WERI-Rb-1 (cell line): ENCODE measurements at regions not wholly inside any gene's neighbourhood (a gene's known extent, or its start where the extent isn't known, plus 50 kb on each side); places are given as distances from the start of the nearest gene placed in this dataset.

Source experiments
- DNase-seq: peaks from one replicate; pipeline ENCODE4 v3.0.0-alpha.2; 2020
- H3K27ac ChIP-seq: fragments of 250-450 bp; sonication (Bioruptor Pico); 2 replicates; pipeline ENCODE4 v1.5.1; 2020; ENCODE audit warnings: mild to moderate bottlenecking, moderate library complexity
- H3K27me3 ChIP-seq: fragments of 250-450 bp; sonication (Bioruptor Pico); 2 replicates; pipeline ENCODE4 v1.5.1; 2021; ENCODE audit warnings: mild to moderate bottlenecking, low read depth, moderate library complexity; ENCODE audit not compliant: insufficient read depth, severe bottlenecking
- H3K36me3 ChIP-seq: fragments of 250-450 bp; sonication (Bioruptor Pico); 2 replicates; pipeline ENCODE4 v1.5.1; 2020; ENCODE audit warnings: mild to moderate bottlenecking, moderate library complexity
- H3K4me3 ChIP-seq: 2 replicates; pipeline ENCODE4 v1.5.1; 2011; ENCODE audit warnings: low read depth, mild to moderate bottlenecking, control low read depth, low read length
- H3K9me3 ChIP-seq: fragments of 250-450 bp; sonication (Bioruptor Pico); 2 replicates; pipeline ENCODE4 v1.5.1; 2021; ENCODE audit warnings: mild to moderate bottlenecking, moderate library complexity; ENCODE audit not compliant: severe bottlenecking
- CTCF ChIP-seq: IDR thresholded peaks from 2 replicates; pipeline ENCODE4 v1.5.1; 2011; ENCODE audit warnings: low read depth, mild to moderate bottlenecking, control low read depth, inconsistent platforms, low read length

- no peak overlapping the region for H3K27ac ChIP-seq
- H3K9me3 ChIP-seq, result no peaks in the 10 kb centered on the region
- no peak overlapping the region for H3K4me3 ChIP-seq
- no peak for TF ChIP-seq CTCF
- H3K36me3 ChIP-seq, result no peaks in the 10 kb centered on the region
- no peak for DNase-seq
- H3K27me3 ChIP-seq, result no peaks in the 10 kb centered on the region
Observed at GRCh38 chr12:118827047-118827446, 154.3 kb upstream of the SRRM4 start.

DNA sequence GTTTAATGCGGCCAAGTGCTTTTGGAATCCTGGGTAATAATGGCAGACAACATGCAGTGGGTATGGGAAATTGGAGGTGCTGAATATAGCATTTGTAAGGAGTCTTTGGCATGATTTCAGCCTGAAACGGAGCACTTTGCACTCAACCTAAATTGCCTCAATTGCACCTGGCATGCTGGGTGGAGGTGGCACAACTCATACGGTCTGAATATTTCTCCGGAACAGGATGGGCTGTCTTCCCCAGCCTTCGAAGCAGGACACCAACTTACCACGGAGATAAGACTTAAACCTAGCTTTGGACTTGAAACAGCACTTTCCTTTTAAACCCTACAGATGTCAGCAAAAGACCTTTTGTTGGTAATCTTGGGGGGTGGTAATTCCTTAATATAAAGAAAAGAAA, 153.7 kb upstream of the SRRM4 start:
- Histone ChIP-seq H3K9me3 (no peaks in the 10 kb centered on the region), H3K27me3 (no peaks in the 10 kb centered on the region), H3K4me3 (no peak overlapping the region), H3K27ac (no peak overlapping the region), H3K36me3 (no peaks in the 10 kb centered on the region)
- DNase-seq, result no peak
- TF ChIP-seq CTCF, result no peak

- no peak for TF ChIP-seq CTCF
- H3K27me3 ChIP-seq, result no peaks in the 10 kb centered on the region
- no peaks in the 10 kb centered on the region for H3K36me3 ChIP-seq
- H3K4me3 ChIP-seq, result no peak overlapping the region
- no peak for DNase-seq
- no peak overlapping the region for H3K27ac ChIP-seq
- peaks cover 3% of the 10 kb centered on the region for H3K9me3 ChIP-seq
Observed at GRCh38 chr12:118830296-118830695, 151.0 kb upstream of the SRRM4 start.

DNA sequence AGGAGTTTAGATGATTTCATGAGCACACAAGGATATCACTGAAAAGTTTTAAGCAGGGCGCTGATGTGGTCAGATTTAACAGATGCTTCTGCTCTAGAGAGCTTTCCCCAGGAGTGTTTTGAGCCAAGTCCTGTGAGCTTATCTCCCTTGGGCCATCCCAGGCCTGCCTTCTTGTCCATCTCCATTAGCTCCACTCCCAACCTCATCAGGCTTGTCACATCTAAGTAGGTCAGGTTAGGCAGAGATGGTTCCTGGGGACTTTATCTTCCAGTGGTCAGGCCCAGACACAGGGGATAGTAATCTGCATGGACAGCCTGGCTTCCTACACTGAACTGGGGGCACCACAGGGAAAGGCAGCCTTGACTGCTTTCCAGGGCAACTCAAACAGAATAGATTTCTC, 145.4 kb upstream of the SRRM4 start:
- no peaks in the 10 kb centered on the region for H3K27me3 ChIP-seq
- no peak for TF ChIP-seq CTCF

GRCh38 chr12:118840399-118840798, 140.9 kb upstream of the SRRM4 start:
- Histone ChIP-seq H3K27me3 (no peaks in the 10 kb centered on the region), H3K27ac (no peak overlapping the region), H3K36me3 (no peaks in the 10 kb centered on the region), H3K9me3 (no peaks in the 10 kb centered on the region), H3K4me3 (no peak overlapping the region)
- peak; percentile 54 for DNase-seq
- TF ChIP-seq CTCF, result peak; percentile 68

More for the DNA sequence above, 145.4 kb upstream of the SRRM4 start:
- Histone ChIP-seq H3K27ac (peak overlapping the region; percentile 49), H3K9me3 (peaks cover 3% of the 10 kb centered on the region), H3K4me3 (no peak overlapping the region), H3K36me3 (no peaks in the 10 kb centered on the region)
- peak; percentile 60 for DNase-seq

DNA sequence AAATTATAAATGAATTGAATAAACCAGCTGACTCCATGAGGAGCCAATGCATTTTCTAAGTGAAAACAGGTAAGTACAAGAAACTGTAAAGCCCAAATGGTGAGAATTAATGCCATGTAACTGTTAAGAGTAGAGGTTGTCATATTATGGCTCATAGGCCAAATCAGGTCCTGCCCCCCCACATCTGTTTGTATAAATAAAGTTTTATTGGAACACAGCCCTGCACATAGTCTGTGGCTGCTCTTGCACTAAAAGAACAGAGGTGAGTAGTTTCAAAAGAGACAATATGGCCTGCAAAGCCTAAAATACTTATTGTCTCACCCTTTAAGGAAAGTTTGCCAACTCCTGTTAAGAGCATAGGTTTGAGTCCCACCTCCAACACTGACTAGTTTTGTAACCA, 140.5 kb upstream of the SRRM4 start:
- Histone ChIP-seq H3K36me3 (no peaks in the 10 kb centered on the region), H3K27me3 (no peaks in the 10 kb centered on the region), H3K9me3 (no peaks in the 10 kb centered on the region), H3K27ac (no peak overlapping the region), H3K4me3 (no peak overlapping the region)
- DNase-seq, result no peak
- no peak for TF ChIP-seq CTCF
